HG03469 (cell line): ENCODE measurements at regions not wholly inside any gene's neighbourhood (a gene's known extent, or its start where the extent isn't known, plus 50 kb on each side); places are given as distances from the start of the nearest gene placed in this dataset.
"Not testable (repeated sequence)": the region's sequence is repeated elsewhere in the genome, so short reads cannot be mapped to it uniquely, and the experiment has no call there.

Experiments
- ATAC-seq: cut with Tn5 transposase; IDR thresholded peaks from one replicate; pipeline ENCODE4 v1.9.1; 2021; ENCODE audit warnings: mild to moderate bottlenecking, moderate library complexity, moderate number of reproducible peaks; ENCODE audit not compliant: unreplicated experiment

- no peak for ATAC-seq
These were observed 50.7 kb upstream of the KLF7 start for GRCh38 chr2:207216457-207216856.

DNA sequence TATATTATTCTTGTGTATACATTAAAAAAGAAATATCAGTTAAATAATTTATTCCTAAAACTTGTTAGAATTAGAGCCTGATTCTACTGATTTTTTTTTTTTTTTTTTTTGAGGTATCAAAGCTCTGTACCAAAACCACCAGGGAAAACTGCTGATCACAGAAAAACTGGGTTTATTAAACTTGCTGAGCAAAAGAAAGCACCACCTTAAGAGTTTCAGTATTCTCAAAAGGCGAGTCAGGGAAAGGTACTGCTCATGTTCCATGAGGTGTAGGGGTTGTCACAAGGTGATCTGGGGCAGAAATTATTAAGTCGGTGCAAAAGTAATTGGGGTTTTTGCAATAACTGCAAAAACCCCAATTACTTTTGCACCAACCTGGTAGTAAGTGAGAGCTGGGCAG, 51.7 kb upstream of the KLF7 start:
- no peak for ATAC-seq

GRCh38 chr2:207219081-207219630, 53.4 kb upstream of the KLF7 start:
- no peak for ATAC-seq

- ATAC-seq = no peak
These were observed 54.1 kb upstream of the KLF7 start for GRCh38 chr2:207219676-207220501.

DNA sequence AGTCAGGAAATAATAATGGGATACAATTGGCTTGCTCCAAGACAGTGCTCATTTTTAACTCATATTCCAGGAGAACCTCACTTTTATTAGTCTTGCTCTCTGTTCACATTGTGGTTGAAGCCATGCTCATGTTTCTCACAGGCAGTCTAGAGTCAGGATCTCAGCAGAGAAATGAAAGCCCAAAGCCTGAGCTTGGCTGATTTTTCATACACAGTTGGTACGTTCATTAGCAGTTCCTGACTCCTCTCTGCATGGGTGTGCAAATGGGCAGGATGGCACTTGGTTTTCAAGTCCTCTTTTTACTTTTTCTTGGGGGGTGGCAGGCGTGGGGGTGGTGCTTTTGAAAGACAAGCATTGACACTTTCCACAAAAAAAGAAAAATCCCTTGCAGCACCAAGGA, 56.0 kb upstream of the KLF7 start:
- ATAC-seq = no peak

GRCh38 chr2:207223051-207223450, 57.3 kb upstream of the KLF7 start:
- peak; percentile 89 for ATAC-seq

- no peak for ATAC-seq
These were observed 58.6 kb upstream of the KLF7 start for GRCh38 chr2:207224381-207224780.

DNA sequence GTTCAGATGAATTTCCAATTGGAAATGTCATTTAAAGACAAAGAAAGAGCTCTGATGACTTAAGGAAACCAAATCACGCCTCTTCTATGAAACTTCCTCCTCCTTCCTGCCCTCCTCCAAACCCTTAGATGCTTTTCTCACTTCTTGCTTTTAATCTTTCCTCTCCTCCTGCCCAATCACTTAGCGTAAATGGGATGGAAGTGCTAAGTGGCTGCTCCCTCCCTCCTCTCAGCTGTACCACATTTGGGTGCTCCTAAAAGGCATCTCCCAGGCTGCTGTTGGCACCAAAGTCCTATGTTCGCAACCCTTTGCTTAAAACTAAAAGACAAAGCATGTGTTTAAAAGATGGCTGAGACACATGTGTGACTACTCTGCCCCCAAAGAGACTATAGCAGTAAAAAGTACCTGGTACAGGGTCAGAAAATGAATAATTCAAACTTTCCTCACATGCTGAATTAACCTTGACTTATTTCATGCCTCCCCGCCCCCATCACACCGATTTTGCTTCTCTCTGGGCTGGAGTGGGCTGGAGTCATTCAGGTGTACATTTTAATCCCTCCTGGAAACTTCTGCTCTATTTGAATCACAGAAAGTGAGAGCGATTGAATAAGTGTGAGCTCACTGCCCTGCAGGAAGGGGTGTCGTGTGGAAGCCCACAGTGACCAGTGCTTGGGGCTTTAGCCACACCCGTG, 59.2 kb upstream of the KLF7 start:
- ATAC-seq = no peak

DNA sequence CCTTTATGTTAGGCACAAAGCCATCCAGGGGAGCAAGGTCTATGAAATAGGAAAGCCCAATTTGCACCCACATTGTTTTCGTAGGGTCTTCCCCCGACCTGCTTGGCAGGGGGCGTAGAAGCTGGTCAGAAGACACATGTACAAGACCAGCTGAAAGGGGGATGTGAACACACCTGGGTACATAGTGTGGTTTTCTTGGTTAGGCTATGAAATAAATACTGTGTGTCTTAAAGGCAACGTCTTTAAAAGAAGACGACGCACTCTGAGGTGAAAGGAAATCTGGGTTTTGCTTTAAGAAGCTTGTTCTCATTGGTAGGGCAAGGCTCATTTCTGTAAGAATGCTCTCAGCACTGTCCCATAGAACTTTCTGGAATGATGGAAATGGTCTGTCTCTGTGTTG, 60.0 kb upstream of the KLF7 start:
- ATAC-seq = no peak

DNA sequence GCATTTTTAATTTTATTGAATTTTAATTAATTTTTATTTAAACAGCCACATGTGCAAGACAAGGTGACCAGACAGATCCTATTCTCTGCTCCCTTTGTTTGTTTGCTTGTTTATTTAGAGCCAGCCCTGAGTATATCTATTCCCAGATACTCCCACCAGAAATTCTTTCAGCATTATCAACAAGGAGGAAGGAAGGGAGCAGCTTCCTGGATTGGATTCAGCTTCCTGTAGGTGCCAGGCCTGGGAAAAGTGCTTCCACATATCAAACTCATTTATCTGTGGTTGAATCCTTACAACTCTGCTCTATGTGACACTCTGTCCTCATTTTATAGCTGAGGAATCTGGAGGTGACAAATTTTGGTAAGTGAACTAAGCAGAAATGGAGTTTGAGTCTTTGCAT, 60.5 kb upstream of the KLF7 start:
- ATAC-seq = no peak

- ATAC-seq = no peak
These were observed 60.9 kb upstream of the KLF7 start for GRCh38 chr2:207226671-207227061.

DNA sequence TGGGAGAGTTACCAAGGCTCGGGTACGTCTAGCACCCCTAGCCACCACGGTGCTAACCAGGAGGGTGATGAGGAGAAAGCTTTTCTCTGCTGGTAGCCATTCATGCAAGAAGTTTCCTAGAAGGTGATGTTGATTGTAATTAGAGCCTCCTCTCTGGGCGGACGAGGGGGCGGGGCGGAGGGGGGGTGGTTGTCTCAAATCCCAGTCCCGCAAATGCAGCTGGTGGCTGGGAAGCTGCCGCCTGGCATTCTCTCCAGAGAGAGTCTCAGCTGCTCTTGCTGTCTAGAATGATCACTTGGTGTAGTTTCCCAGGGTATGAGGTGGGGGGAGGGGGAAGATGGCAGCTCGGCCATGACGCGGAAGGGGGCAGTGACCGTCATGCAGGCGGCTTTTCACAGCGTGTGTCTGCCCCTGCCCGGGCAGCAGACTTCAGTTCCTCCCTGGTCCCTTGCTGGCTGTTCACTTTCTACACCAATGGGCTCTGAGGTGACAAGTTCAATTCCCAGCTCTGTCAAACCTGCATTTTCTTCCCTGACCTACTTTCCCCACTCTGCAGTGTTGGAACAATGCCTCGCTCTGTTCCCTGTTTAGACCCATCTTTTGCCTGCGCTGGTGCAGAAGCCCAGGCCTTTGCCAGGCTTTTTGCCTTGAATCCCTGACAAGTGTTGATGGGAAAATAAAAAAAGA, 61.5 kb upstream of the KLF7 start:
- no peak for ATAC-seq

DNA sequence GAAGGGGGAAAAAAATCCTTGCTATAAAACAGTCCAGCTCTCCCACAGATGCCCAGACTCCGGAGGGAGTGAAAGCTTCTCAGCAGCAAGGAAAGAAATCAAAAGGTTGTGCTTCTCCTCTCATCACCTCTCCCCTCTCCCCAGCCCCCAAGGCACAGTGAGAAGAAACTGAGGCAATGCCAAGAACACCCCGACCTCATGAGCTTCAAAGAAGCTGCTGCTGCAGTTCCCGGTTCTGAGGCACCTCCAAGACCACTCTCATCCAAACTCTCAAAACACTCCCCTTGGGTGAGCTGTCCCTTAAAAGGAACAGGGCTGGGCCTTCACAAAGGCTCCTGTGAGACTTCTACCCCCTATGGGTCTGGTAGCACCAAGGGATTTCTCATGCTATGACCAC, 62.0 kb upstream of the KLF7 start:
- no peak for ATAC-seq

- ATAC-seq = no peak
These were observed 62.7 kb upstream of the KLF7 start for GRCh38 chr2:207228402-207228801.

GRCh38 chr2:207229161-207229560, 63.4 kb upstream of the KLF7 start:
- ATAC-seq = no peak

DNA sequence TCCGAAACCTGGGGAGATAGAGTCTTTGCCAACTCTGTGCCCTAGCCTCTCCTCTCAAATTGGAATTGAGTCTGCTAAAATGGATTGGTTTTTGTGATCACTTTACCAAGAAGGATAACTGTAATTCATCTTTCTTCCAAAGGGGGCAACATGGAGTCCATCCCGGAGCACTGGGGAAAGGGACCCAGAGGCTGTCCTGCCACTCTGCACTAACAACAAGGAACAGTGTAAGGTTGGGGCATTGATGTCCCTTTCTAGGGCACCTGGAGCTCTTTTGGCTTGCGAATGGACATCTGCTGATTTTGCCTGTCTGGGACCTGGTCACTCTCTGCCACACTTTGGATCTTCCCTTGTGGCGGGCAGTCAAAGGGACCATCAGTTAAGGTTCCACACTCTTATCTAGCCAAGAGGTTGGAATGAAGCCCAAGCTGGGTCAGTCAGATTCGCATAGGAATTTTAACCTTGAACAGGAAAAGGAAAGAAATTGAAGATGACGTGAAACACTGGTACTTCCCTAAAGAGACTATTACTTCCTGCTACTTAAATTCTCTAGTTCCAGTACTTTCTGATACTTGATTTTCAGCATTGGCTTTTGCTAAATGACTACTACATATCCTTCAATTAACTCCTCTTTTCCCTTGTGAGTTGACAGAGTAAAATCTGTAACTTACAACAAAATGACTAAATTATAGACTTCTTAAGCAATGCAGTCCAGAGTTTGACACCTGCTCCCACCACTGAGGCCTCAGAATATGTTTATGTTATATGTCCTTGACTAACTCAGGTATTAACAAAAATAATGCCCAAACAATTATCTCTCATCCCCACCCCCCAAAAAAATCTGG, 64.7 kb upstream of the KLF7 start:
- no peak for ATAC-seq

GRCh38 chr2:207231106-207231865, 65.5 kb upstream of the KLF7 start:
- ATAC-seq = no peak

DNA sequence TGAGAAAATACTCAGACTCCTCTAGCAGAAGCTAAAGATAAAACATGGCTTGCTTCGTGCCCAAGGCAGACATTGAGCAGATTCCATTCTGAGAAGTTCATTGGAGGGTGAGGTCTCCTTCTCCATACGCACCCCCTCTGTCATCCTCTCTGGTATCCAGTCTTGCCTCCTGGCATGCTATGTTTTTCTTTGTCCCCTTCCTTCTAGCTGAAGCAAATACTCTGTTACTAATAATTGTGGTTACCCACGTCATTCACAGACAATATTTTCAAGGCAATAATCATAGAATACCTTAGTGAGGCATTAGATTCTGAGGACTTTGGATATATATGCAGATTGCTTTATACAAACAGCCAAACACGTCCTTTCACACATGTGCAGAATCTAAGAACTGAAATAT, 66.2 kb upstream of the KLF7 start:
- no peak for ATAC-seq

GRCh38 chr2:207233141-207233540, 67.4 kb upstream of the KLF7 start:
- not testable (repeated sequence) for ATAC-seq

DNA sequence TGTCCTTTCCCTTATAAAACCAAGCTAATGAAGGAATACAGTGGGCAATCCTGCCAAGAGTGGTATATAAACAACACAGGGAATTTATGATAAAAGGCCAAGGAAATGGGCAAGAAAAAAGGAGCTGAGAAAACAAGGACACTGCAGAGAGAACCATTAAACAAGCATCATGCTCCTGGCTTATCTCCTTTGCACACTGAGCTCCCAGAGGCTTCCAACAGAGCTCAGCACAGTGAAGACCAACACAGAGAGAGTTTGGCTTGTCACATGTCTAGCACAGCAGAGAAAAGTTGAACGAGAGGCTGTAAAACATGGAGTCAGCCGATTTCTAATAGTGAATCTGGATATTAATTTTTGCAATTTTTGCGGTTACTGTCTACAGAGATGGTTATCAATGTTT, 68.0 kb upstream of the KLF7 start:
- no peak for ATAC-seq
